GM19463 (cell line): ENCODE measurements at regions not wholly inside any gene's neighbourhood (a gene's known extent, or its start where the extent isn't known, plus 50 kb on each side); places are given as distances from the start of the nearest gene placed in this dataset.
"Not testable (repeated sequence)": the region's sequence is repeated elsewhere in the genome, so short reads cannot be mapped to it uniquely, and the experiment has no call there.

Source experiments
- ATAC-seq: cut with Tn5 transposase; IDR thresholded peaks from one replicate; pipeline ENCODE4 v1.9.1; 2021; ENCODE audit warnings: mild to moderate bottlenecking, moderate library complexity; ENCODE audit not compliant: unreplicated experiment

GRCh38 chr7:96770758-96771157, 61.1 kb upstream of the SEM1 start:
- no peak for ATAC-seq

GRCh38 chr7:96772139-96772694, 62.6 kb upstream of the SEM1 start:
- no peak for ATAC-seq

- ATAC-seq, result no peak
These were observed 63.8 kb upstream of the SEM1 start for GRCh38 chr7:96773483-96773882.

DNA sequence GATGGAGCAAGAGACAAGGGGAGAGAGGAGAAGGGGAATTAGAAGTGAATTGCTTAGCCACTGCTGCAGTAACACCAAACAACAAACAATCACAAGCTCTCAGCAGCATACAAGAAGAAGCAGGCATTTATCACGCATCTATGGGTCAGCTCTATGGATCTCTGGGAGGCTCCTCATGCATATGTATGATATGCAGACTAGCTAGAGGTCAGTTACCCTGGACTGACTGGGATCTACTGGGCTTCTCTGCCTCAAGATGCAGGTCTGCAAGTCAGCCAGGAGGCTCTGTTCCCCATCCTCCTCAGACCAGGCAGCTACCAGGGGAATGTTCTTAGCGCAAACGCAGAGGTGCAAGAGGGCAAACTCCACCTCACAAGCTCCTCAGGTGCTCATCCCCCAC, 64.7 kb upstream of the SEM1 start:
- no peak for ATAC-seq

- no peak for ATAC-seq
These were observed 65.4 kb upstream of the SEM1 start for GRCh38 chr7:96775046-96775445.

- ATAC-seq, result no peak
These were observed 68.6 kb upstream of the SEM1 start for GRCh38 chr7:96778263-96778662.

DNA sequence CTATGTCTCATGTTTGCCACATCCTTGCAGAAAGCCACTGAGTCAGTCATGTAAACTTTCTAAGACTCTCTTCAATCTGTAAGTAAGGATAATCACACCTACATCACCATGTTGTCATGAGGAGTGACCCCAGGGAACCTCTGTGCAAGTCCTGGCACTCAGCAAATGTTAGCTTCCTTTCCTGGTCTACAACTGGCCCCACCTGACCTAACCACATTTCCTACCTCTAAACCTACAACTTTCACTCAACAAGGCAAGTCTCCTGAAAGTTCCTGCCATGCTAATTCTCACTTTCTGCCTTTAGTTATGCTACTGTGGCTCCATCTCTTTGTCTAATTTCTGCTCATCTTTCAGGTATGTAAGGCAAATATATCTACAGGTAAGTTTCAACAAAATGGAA, 72.3 kb upstream of the SEM1 start:
- ATAC-seq, result no peak

DNA sequence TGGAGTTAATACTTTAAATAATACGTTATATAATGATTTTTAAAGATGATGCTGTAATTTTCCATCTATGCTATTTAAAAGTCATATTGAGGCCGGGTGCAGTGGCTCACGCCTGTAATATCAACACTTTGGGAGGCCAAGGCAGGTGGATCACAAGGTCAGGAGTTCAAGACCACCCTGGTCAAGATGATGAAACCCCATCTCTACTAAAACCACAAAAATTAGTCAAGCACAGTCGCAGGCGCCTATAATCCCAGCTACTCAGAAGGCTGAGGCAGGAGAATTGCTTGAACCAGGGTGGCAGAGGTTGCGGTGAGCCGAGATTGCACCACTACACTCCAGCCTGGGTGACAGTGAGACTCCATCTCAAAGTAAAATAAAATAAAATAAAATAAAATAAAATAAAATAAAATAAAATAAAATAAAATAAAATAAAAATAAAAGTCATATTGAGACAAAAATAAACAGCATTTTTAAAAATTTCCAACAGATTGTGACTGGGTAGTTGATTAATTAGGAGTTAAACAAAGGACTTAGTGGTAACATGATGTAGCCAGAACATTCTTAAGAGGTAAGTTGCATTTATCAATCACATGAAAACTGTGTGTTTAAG, 73.1 kb upstream of the SEM1 start:
- ATAC-seq, result not testable (repeated sequence)

DNA sequence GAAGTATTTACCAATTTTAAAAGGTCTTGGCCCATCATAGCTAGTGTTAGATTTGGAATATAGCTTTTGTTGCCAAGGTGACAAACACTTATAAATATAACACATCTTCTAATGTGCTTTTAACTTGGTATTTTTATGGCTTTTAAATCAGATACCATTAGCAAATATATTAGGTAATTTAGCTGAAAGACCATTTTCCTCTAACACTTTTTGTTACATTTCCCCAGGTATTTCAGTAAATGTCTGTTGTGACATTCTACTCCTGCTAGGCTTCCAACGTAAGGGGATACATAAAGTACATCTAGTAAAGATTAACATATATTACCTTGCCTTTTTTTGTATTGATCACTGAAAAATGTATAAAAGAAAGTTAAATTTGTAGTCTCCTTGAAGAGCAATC, 75.0 kb upstream of the SEM1 start:
- ATAC-seq, result no peak

- no peak for ATAC-seq
These were observed 76.8 kb upstream of the SEM1 start for GRCh38 chr7:96786261-96786997.

DNA sequence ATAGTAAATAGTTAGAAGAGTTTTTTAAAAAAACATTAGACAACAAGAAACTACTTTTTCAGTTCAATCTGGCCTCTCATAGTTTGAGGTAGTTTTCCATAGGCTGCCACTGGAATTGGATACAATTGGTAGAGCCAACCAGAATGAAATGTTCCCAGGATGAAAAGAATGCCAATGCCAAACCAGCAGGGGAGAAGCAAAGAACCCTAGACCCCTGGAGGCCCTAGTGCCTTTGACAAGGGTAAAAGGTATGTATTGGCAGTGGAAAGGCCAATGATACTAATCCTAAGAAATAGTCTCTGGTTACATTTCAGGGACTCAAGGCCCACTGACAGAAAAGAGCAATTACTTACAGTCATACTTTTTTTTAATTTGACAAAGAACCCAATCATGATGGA, 77.4 kb upstream of the SEM1 start:
- no peak for ATAC-seq

DNA sequence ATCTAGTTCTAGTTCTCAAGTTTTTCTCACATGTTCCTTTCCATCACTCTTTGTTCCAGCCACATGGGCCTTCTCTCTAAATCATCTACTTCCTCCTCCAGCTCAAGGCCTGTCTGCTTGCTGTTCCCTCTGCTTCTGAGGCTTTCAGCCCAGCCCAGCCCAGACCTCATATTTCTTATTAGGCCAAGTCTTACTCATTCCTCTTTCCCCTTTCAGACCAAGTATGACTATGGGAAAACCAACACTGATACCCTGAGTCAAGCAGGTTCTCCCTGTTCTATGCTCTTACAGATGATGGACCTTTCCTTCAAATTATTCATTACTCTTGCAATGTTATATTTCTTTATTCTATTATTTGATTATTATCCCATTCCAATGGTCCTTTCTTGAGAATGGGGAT, 80.3 kb upstream of the SEM1 start:
- ATAC-seq, result no peak

DNA sequence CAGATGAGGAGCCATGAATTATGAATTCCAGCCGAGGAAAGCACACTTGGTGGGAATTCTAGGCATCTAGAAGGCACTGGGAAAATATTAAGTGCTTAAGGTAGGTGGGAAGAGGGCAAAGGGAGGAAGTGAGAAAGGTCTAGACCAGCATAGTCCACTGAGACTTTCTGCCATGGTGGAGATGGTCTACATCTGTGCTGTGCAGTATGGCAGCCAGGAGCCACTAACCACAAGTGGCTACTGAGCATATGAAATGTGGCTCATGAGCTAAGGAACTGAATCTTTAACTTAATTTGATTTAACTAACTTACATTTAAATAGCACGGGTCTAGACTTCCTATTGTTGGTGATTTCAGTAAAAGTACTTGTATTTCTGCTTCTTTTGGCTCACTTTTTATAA, 82.5 kb upstream of the SEM1 start:
- no peak for ATAC-seq

GRCh38 chr7:96794063-96794462, 84.4 kb upstream of the SEM1 start:
- no peak for ATAC-seq

GRCh38 chr7:96800122-96800521, 90.5 kb upstream of the SEM1 start:
- ATAC-seq, result no peak

GRCh38 chr7:96800824-96801223, 91.2 kb upstream of the SEM1 start:
- no peak for ATAC-seq

DNA sequence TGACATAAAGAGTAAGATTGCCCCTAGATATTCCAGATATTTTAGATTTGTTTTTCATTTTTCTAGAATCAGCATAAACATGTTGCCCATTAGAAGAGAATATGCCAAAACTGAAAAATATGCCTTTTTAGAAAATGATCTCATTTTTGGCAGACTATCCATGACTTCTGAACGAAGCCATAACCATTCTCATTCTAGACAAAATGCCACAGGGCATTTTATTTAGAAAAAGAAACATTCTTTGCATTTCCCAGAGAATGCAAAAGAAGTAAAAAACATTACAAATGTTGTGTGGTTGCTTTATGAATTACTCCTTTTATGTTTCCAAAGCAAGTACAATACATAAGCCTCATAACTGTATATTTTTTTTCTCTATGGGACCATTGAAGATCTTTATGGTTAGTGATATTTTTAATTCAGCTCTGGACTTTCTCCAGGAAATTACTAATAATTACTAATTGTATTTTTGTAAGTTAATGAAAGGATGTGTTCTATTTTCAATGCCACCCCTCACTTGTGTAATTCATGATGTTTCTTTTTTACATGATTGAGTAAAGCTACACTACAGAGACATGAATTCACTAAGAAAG, 109.6 kb upstream of the SEM1 start:
- no peak for ATAC-seq

- ATAC-seq, result not testable (repeated sequence)
These were observed 111.5 kb upstream of the SEM1 start for GRCh38 chr7:96821131-96821530.

DNA sequence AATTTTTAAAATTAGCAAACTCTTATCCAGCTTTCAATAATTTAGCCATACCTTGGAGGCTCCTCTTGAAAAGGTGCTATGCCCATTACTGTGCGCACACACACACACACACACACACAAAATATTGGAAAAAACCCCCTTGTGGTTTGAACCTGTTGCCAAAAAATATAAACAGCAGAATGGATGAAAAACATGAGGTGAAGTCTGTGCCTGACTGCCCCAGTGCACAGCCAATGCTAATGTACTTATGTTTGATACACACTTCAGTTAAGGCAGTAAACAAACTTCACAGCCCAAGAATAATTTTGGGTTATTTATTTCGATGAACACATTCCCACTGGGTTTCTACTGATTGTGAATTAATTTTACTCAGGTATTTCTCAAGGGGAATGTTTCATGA, 113.2 kb upstream of the SEM1 start:
- no peak for ATAC-seq

GRCh38 chr7:96823274-96823673, 113.6 kb upstream of the SEM1 start:
- ATAC-seq, result no peak

DNA sequence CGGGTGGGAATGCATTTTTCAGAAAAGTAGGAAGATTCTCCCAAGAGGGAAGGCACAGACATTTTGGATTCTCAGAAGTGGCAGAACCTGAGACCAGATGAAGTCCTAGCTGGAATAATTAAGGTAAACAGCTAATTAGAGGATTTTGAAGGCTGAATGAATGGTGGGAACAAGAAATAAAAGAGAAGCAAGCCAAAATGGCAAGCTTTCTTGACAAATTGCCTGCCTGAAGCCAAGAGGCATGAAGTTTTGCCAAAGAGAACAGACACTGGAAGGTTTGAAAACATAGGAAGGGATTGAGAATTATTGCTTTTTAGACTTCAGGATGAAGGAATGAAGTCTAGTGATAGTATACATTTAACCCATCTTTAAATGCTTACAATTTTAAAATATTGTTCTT, 115.0 kb upstream of the SEM1 start:
- no peak for ATAC-seq

GRCh38 chr7:96825285-96825684, 115.6 kb upstream of the SEM1 start:
- ATAC-seq, result no peak
